ENCODE measurements at regions not wholly inside any gene's neighbourhood (a gene's known extent, or its start where the extent isn't known, plus 50 kb on each side); places are given as distances from the start of the nearest gene placed in this dataset.

DNA sequence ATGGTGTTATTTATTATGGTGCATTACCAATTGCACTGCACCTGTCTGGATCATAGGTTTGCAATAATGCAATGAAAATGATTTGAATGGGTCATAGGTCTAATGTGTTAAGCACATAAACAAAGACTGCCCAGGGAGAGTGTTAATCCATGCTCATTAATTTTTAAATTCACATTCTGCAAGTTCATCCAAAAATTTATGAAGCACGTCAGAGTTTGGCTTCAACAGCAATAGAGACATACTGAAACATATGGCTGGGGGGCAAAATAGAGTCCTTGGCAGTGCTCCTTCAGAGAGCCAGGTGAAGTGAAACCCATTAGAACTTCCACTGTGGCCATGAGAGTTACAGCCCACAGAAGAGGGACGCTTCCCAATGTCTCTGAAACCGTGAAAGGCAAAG is 441.1 kb downstream of the POM121L12 start:
- TF ChIP-seq, protein P1, sequence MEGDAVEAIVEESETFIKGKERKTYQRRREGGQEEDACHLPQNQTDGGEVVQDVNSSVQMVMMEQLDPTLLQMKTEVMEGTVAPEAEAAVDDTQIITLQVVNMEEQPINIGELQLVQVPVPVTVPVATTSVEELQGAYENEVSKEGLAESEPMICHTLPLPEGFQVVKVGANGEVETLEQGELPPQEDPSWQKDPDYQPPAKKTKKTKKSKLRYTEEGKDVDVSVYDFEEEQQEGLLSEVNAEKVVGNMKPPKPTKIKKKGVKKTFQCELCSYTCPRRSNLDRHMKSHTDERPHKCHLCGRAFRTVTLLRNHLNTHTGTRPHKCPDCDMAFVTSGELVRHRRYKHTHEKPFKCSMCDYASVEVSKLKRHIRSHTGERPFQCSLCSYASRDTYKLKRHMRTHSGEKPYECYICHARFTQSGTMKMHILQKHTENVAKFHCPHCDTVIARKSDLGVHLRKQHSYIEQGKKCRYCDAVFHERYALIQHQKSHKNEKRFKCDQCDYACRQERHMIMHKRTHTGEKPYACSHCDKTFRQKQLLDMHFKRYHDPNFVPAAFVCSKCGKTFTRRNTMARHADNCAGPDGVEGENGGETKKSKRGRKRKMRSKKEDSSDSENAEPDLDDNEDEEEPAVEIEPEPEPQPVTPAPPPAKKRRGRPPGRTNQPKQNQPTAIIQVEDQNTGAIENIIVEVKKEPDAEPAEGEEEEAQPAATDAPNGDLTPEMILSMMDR (IDR thresholded peaks at IDR 0.05; ENCODE audit: insufficient read depth, low read length): no peak
- TF ChIP-seq, protein P2, sequence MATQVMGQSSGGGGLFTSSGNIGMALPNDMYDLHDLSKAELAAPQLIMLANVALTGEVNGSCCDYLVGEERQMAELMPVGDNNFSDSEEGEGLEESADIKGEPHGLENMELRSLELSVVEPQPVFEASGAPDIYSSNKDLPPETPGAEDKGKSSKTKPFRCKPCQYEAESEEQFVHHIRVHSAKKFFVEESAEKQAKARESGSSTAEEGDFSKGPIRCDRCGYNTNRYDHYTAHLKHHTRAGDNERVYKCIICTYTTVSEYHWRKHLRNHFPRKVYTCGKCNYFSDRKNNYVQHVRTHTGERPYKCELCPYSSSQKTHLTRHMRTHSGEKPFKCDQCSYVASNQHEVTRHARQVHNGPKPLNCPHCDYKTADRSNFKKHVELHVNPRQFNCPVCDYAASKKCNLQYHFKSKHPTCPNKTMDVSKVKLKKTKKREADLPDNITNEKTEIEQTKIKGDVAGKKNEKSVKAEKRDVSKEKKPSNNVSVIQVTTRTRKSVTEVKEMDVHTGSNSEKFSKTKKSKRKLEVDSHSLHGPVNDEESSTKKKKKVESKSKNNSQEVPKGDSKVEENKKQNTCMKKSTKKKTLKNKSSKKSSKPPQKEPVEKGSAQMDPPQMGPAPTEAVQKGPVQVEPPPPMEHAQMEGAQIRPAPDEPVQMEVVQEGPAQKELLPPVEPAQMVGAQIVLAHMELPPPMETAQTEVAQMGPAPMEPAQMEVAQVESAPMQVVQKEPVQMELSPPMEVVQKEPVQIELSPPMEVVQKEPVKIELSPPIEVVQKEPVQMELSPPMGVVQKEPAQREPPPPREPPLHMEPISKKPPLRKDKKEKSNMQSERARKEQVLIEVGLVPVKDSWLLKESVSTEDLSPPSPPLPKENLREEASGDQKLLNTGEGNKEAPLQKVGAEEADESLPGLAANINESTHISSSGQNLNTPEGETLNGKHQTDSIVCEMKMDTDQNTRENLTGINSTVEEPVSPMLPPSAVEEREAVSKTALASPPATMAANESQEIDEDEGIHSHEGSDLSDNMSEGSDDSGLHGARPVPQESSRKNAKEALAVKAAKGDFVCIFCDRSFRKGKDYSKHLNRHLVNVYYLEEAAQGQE (IDR thresholded peaks at IDR 0.05; ENCODE audit: insufficient replicate concordance, low read depth): no peak
- no peak for TF ChIP-seq GABPA (IDR thresholded peaks at IDR 0.05; ENCODE audit: low read depth)
- TF ChIP-seq POLR2AphosphoS5 (IDR thresholded peaks at IDR 0.05; ENCODE audit: low read depth): no peak

Measured in HL-60 (cell line).